ENCODE measurements at regions not wholly inside any gene's neighbourhood (a gene's known extent, or its start where the extent isn't known, plus 50 kb on each side); places are given as distances from the start of the nearest gene placed in this dataset.

GRCh38 chr6:5850848-5851255, 155.9 kb downstream of the NRN1 start:
- no peak overlapping the region for H3K4me2 ChIP-seq
- TF ChIP-seq GABPA (IDR thresholded peaks at IDR 0.05; ENCODE audit: low read depth) (no peak), RFX5 (IDR thresholded peaks at IDR 0.05; ENCODE audit: low read length) (no peak), NRF1 (IDR thresholded peaks at IDR 0.05; ENCODE audit: low read depth, low read length) (no peak), JUND (IDR thresholded peaks at IDR 0.05) (no peak), MXI1 (IDR thresholded peaks at IDR 0.05; ENCODE audit: low read depth, low read length) (no peak), RAD21 (IDR thresholded peaks at IDR 0.05; ENCODE audit: low read length) (no peak), FOSL2 (IDR thresholded peaks at IDR 0.05; ENCODE audit: borderline replicate concordance, low read depth) (no peak), REST (IDR thresholded peaks at IDR 0.05; ENCODE audit: low read depth, low read length) (no peak), USF2 (IDR thresholded peaks at IDR 0.05; ENCODE audit: borderline replicate concordance, low read depth, low read length) (no peak), TAF1 (IDR thresholded peaks at IDR 0.05; ENCODE audit: borderline replicate concordance, low read depth, low read length) (no peak), EP300 (IDR thresholded peaks at IDR 0.05; ENCODE audit: borderline replicate concordance in 1 of 2, low read depth in 1 of 2, low read length in 1 of 2) (no peak), NFIC (IDR thresholded peaks at IDR 0.05; ENCODE audit: borderline replicate concordance) (no peak), CTCF (IDR thresholded peaks at IDR 0.05) (no peak), YY1 (IDR thresholded peaks at IDR 0.05; ENCODE audit: low read depth) (no peak), POLR2AphosphoS5 (IDR thresholded peaks at IDR 0.05; ENCODE audit: low read depth, low read length) (no peak), ELF1 (IDR thresholded peaks at IDR 0.05) (no peak), RXRA (IDR thresholded peaks at IDR 0.05; ENCODE audit: borderline replicate concordance, low read depth) (no peak), GATA2 (CRISPR knock-in tag; IDR thresholded peaks at IDR 0.05) (no peak)
- H3K9ac ChIP-seq, result no peak overlapping the region
- no peak overlapping the region for H3K4me3 ChIP-seq (ENCODE audit: low read depth in 2 of 2, low read length in 1 of 2)
- peaks cover 10% of the 10 kb centered on the region; the same call in 1 of the 2 replicates for H3K27me3 ChIP-seq (ENCODE audit: insufficient read depth)
- no peaks in the 10 kb centered on the region for H4K20me1 ChIP-seq (ENCODE audit: insufficient read depth)
- no peak overlapping the region for H2AFZ ChIP-seq (ENCODE audit: low read depth)
- no peak for DNase-seq
- POLR2A ChIA-PET, result no interaction called here
- no peaks in the 10 kb centered on the region for H3K36me3 ChIP-seq (replicated peaks in 1 of 2; ENCODE audit: control insufficient read depth in 1 of 2, insufficient read depth in 2 of 2, low read length in 1 of 2)
- H3F3A ChIP-seq (replicated peaks; ENCODE audit: insufficient read depth), result no peaks in the 10 kb centered on the region
- H3K79me2 ChIP-seq (ENCODE audit: insufficient read depth), result no peaks in the 10 kb centered on the region
- H3K4me1 ChIP-seq (ENCODE audit: control insufficient read depth in 1 of 2, insufficient read depth in 2 of 2, low read depth in 1 of 2, low read length in 1 of 2), result peaks cover 0 to 3% of the 10 kb centered on the region in 2 experiments; a peak in 1 of 4 replicates
- H3K27ac ChIP-seq (ENCODE audit: low read depth in 2 of 2, low read length in 1 of 2), result no peak overlapping the region
- no peaks in the 10 kb centered on the region for H3K9me2 ChIP-seq
- 34% methylated on average over 12 of the region's 16 CpGs for WGBS (ENCODE audit: low lambda C conversion rate)
- no peaks in the 10 kb centered on the region for H3K9me3 ChIP-seq
- CTCF ChIA-PET, result no interaction called here

All from SK-N-SH (cell line).